ENCODE measurements at regions not wholly inside any gene's neighbourhood (a gene's known extent, or its start where the extent isn't known, plus 50 kb on each side); places are given as distances from the start of the nearest gene placed in this dataset.

DNA sequence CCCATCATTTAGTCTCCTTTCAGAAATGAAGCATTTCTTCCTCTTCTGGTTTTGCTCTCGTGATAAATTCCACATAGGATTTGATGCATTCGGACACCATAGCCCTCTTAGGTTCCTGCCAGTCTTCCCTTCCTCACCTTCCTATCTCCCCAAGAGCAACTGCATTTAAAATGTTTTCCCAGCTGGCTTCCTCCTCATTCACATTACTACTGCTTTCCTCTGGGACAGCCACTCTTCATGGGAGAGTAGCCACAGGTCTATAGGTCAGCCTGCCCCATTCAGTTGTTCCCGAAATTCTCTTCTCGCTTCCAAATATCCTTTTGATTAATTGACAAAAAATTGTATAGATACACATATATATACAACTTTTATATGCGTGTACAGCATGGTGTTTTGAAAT, 214.2 kb upstream of the PDE10A start:
- peak; percentile 42 for DNase-seq (ENCODE audit: extremely low spot score)
- Histone ChIP-seq H3K4me3 (peak overlapping the region; percentile 12 to 26 (median 24)), H3K4me1 (peaks cover 10 to 41% (median 28%) of the 10 kb centered on the region in 4 donors), H3K36me3 (no peaks in the 10 kb centered on the region), H3K27me3 (no peaks in the 10 kb centered on the region), H3K27ac (replicated peaks in 1 of 4) (peak overlapping the region; percentile 28 to 78 (median 71)), H3K9me3 (no peaks in the 10 kb centered on the region)
- TF ChIP-seq POLR2AphosphoS5 (IDR thresholded peaks at IDR 0.05) (no peak), EP300 (IDR thresholded peaks at IDR 0.05) (no peak), POLR2A (IDR thresholded peaks at IDR 0.05; ENCODE audit: low read depth) (no peak)
- TF ChIP-seq, protein P1, sequence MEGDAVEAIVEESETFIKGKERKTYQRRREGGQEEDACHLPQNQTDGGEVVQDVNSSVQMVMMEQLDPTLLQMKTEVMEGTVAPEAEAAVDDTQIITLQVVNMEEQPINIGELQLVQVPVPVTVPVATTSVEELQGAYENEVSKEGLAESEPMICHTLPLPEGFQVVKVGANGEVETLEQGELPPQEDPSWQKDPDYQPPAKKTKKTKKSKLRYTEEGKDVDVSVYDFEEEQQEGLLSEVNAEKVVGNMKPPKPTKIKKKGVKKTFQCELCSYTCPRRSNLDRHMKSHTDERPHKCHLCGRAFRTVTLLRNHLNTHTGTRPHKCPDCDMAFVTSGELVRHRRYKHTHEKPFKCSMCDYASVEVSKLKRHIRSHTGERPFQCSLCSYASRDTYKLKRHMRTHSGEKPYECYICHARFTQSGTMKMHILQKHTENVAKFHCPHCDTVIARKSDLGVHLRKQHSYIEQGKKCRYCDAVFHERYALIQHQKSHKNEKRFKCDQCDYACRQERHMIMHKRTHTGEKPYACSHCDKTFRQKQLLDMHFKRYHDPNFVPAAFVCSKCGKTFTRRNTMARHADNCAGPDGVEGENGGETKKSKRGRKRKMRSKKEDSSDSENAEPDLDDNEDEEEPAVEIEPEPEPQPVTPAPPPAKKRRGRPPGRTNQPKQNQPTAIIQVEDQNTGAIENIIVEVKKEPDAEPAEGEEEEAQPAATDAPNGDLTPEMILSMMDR (IDR thresholded peaks at IDR 0.05), result no peak
- intact Hi-C loops (cut with DNase I), result no loop called here
- WGBS, result 39% methylated on average over 5 of the region's 5 CpGs

DNA sequence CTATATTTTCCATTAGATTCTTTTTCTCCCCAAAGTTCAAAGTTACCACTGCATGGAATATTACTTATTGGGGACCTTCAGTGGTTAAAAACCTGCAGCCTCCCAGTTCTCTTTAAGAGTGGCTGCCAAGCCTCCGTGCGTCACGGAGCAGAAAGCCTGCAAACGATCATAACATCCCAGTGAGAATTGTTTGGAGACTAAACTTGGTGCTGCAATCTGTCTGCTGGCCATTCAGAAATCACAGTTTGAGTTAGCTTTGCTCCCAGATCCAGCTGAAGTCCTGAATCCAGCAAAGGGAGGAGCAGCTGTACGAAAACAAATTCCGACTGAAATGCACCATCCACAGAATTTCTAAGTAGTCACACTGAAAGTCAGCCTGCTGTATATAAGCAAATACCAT, 213.5 kb upstream of the PDE10A start:
- WGBS, result 12% methylated on average over 6 of the region's 6 CpGs
- no peaks in the 10 kb centered on the region for H3K9me3 ChIP-seq
- intact Hi-C loops (cut with DNase I), result no loop called here
- TF ChIP-seq, protein P1 (IDR thresholded peaks at IDR 0.05), result no peak
- TF ChIP-seq EP300 (IDR thresholded peaks at IDR 0.05) (no peak), POLR2A (IDR thresholded peaks at IDR 0.05; ENCODE audit: low read depth) (no peak), POLR2AphosphoS5 (IDR thresholded peaks at IDR 0.05) (peak; percentile 60 to 89)
- peak overlapping the region; percentile 28 to 78 (median 71) for H3K27ac ChIP-seq (replicated peaks in 1 of 4)
- peaks cover 10 to 41% (median 28%) of the 10 kb centered on the region in 4 donors for H3K4me1 ChIP-seq
- H3K4me3 ChIP-seq, result peak overlapping the region; percentile 12 to 26 (median 24)
- DNase-seq (ENCODE audit: extremely low spot score), result peak; percentile 92
- H3K27me3 ChIP-seq, result no peaks in the 10 kb centered on the region
- H3K36me3 ChIP-seq, result no peaks in the 10 kb centered on the region

DNA sequence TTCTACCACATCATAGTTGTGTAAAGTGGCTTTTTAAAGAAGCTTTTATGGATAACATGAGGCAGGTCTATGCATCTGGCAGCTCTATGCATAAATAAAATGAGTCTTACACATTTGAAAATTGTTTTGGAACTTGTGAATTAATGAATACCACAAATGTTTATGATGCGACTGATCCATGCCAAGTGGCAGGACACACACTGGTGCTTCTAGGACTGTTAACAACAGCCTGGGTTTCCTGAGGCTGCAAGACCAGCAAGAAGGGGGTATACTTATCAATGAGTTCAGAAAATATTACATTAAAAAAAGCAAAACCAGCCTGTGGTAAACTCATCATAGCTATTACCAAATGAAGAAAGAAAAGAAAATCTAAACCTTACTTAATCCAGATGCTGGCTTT, 212.9 kb upstream of the PDE10A start:
- intact Hi-C loops (cut with DNase I), result no loop called here
- peaks cover 10 to 36% (median 26%) of the 10 kb centered on the region in 4 donors for H3K4me1 ChIP-seq
- H3K36me3 ChIP-seq, result no peaks in the 10 kb centered on the region
- no peak overlapping the region for H3K4me3 ChIP-seq
- DNase-seq (ENCODE audit: extremely low spot score), result peak; percentile 45
- H3K9me3 ChIP-seq, result no peaks in the 10 kb centered on the region
- peak overlapping the region in 3 of 4 donors; percentile 28 to 78 (median 67) for H3K27ac ChIP-seq (replicated peaks in 1 of 4)
- H3K27me3 ChIP-seq, result no peaks in the 10 kb centered on the region
- TF ChIP-seq POLR2A (IDR thresholded peaks at IDR 0.05; ENCODE audit: low read depth) (no peak), EP300 (IDR thresholded peaks at IDR 0.05) (no peak), POLR2AphosphoS5 (IDR thresholded peaks at IDR 0.05) (no peak)
- TF ChIP-seq, protein P1 (IDR thresholded peaks at IDR 0.05), result no peak
- WGBS, result 39% methylated on average over 1 of the region's 1 CpG

DNA sequence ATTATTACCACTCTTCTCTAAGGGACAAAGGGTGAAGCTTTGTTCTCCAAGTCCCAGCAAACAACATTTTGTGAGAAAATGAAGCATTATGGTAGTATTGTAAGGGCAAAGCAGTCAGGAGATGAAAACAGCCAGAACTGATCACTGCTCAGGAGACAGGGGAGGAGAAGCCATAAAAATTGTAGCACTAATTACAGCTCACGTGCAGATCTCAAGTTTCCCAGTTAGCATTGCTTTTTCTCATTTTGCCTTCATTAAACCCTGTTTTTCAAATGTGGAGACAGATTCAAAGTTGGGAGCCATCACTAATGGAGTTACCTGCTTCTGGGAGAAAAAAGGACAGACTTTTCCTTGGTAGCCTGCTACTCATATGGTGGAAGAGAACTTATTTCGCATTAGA, 210.9 kb upstream of the PDE10A start:
- intact Hi-C loops (cut with DNase I), result no loop called here
- no peak overlapping the region for H3K4me3 ChIP-seq
- H3K36me3 ChIP-seq, result no peaks in the 10 kb centered on the region
- no peaks in the 10 kb centered on the region for H3K27me3 ChIP-seq
- TF ChIP-seq POLR2A (IDR thresholded peaks at IDR 0.05; ENCODE audit: low read depth) (no peak), POLR2AphosphoS5 (IDR thresholded peaks at IDR 0.05) (no peak)
- DNase-seq (ENCODE audit: extremely low spot score), result peak; percentile 31
- no peak overlapping the region for H3K27ac ChIP-seq (replicated peaks in 1 of 4)
- peaks cover 10 to 31% (median 25%) of the 10 kb centered on the region in 4 donors for H3K4me1 ChIP-seq
- peaks cover 0 to 10% (median 5%) of the 10 kb centered on the region in 4 donors for H3K9me3 ChIP-seq
- 63% methylated on average over 2 of the region's 2 CpGs for WGBS

DNA sequence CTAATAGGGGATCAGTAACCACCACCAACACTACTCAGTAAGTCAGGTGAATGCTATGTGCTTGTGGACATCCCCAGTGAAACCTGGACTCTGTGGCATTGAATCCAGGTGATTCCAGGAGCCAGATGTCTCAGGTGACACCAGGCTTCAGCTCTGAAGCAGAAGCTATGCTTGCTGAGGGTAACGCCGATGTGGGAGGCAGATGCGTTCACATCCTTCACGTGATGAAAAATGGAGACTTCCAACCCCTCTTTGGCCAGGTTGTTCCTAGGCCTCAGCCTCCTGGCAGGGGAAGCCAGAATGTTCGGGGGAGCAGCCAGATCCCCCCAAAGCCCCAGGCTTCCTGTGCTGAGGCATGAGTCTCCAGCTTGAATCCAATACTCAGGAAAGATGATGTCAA, 209.8 kb upstream of the PDE10A start:
- Histone ChIP-seq H3K9me3 (peaks cover 0 to 10% (median 5%) of the 10 kb centered on the region in 4 donors), H3K27ac (replicated peaks in 1 of 4) (no peak overlapping the region), H3K4me1 (peaks cover 10 to 27% (median 22%) of the 10 kb centered on the region in 4 donors), H3K27me3 (no peaks in the 10 kb centered on the region), H3K36me3 (no peaks in the 10 kb centered on the region), H3K4me3 (no peak overlapping the region)
- DNase-seq (ENCODE audit: extremely low spot score), result peak; percentile 80
- 82% methylated on average over 5 of the region's 5 CpGs for WGBS
- TF ChIP-seq, protein P1 (IDR thresholded peaks at IDR 0.05), result no peak
- TF ChIP-seq POLR2A (IDR thresholded peaks at IDR 0.05; ENCODE audit: low read depth) (no peak), POLR2AphosphoS5 (IDR thresholded peaks at IDR 0.05) (no peak), EP300 (IDR thresholded peaks at IDR 0.05) (no peak)
- intact Hi-C loops (cut with DNase I), result no loop called here

All from esophagus muscularis mucosa (tissue), 4 donors.